Naive thymus-derived CD8-positive, alpha-beta T cell (primary cell): ENCODE measurements at regions not wholly inside any gene's neighbourhood (a gene's known extent, or its start where the extent isn't known, plus 50 kb on each side); places are given as distances from the start of the nearest gene placed in this dataset.
"Not testable (repeated sequence)": the region's sequence is repeated elsewhere in the genome, so short reads cannot be mapped to it uniquely, and the experiment has no call there.

Source experiments
- ATAC-seq, 2 donors: fragments of 150-1000 bp; cut with Tn5 transposase in 1 of 2; sonication (Bioruptor Pico), chemical (Tn5 transposase) in 1 of 2; 1 replicate in 1 of 2; 2 replicates in 1 of 2; pipeline ENCODE4 v1.10.0; 2021; ENCODE audit warnings: mild to moderate bottlenecking in 2 of 2, moderate library complexity in 2 of 2
- POLR2A ChIA-PET: fragments of 350-600 bp; sonication (Branson Sonifier 250); formaldehyde crosslinking; loops from one replicate; lab custom pipeline; 2021; ENCODE audit warnings: antibody characterized with exemption; lab: Charles Lee
- DNase-seq, 10 donors: peaks; one replicate each; pipeline versions ENCODE4 v3.0.0 to v3.0.0-alpha.2; 2020 to 2022
- H3K27ac Mint-ChIP-seq, 10 donors: one replicate each; pipeline ENCODE4 v1.8.0; 2020 to 2022; ENCODE audit warnings: mild to moderate bottlenecking in 10 of 10, mixed read lengths in 10 of 10, moderate library complexity in 4 of 10, inconsistent platforms in 1 of 10
- H3K27me3 Mint-ChIP-seq, 5 donors: one replicate each; pipeline ENCODE4 v1.8.0; 2021 to 2022; ENCODE audit warnings: mixed read lengths in 5 of 5
- H3K36me3 Mint-ChIP-seq, 3 donors: one replicate each; pipeline ENCODE4 v1.8.0; 2020 to 2022; ENCODE audit warnings: mixed read lengths in 3 of 3, mild to moderate bottlenecking in 2 of 3, inconsistent platforms in 1 of 3
- H3K4me1 Mint-ChIP-seq, 4 donors: one replicate each; pipeline ENCODE4 v1.8.0; 2021 to 2022; ENCODE audit warnings: mixed read lengths in 4 of 4
- H3K4me3 Mint-ChIP-seq, 10 donors: one replicate each; pipeline ENCODE4 v1.8.0; 2020 to 2022; ENCODE audit warnings: mild to moderate bottlenecking in 10 of 10, mixed read lengths in 10 of 10, moderate library complexity in 6 of 10, inconsistent platforms in 1 of 10
- H3K9me3 Mint-ChIP-seq, 9 donors: one replicate each; pipeline ENCODE4 v1.8.0; 2020 to 2022; ENCODE audit warnings: mixed read lengths in 9 of 9, mild to moderate bottlenecking in 3 of 9, inconsistent platforms in 1 of 9, moderate library complexity in 1 of 9

DNA sequence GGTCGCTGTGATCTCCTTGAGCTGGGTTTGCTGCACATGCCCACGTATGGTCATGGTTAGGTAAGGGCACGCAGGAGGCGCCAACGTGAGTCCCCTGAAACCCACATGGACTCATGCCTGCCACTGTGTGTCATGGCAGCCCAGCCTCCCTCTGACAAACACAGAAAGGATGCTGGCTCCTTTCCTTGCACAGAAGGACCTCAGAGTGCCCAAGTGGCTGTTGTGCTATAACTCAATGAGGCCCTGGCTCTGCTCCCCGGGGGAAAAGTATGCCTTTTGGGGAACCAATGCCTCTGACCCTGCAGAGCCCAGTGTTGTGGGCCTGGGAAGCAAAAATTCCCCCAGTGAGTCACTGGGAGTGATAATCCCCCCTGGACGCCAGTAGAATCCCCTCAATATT is 233.9 kb downstream of the VAPA start:
- no peaks in the 10 kb centered on the region for H3K36me3 Mint-ChIP-seq
- H3K27me3 Mint-ChIP-seq: peaks cover 0 to 5% (median 0%) of the 10 kb centered on the region in 5 donors
- ATAC-seq (no peak), DNase-seq (no peak)
- POLR2A ChIA-PET: no interaction called here
- no peak overlapping the region for H3K27ac Mint-ChIP-seq
- no peaks in the 10 kb centered on the region for H3K4me1 Mint-ChIP-seq
- no peak overlapping the region for H3K4me3 Mint-ChIP-seq
- H3K9me3 Mint-ChIP-seq: peaks cover 0 to 5% (median 0%) of the 10 kb centered on the region in 9 donors

DNA sequence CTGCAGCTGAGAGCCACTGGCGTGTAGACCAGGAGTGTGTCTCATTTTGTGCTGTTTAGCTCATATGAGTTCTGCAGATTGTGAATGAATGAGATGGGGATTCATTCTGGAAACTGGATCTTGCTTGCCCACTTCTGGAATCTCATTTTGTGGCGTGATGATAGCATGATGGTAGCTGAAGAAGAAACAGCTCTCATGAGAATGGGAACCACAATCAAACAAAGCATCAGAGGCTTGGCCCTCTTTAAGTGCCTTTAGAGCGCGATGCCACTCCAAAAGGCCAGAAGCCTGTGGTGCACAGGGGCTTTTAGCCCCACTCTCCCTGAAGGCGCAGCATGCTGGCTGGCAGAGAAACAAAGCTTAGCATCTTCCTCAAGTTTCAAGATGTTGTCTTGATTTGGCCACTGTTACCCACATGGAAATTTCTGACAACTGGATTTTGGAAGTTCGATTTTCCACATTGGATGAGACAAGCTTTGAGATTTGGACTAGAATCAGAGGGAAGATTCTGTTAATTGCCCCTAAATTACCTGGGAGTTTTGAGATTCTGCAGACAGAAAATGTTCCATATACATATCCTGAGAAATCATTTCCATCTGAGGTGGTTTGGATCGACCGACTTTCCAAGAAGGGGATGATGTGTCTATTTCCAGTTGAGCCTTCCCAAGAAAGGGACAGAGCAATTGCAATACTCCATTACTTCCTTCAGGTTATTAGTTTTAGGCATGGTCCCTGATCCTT is 234.5 kb downstream of the VAPA start:
- Mint-ChIP-seq H3K36me3 (no peaks in the 10 kb centered on the region), H3K4me3 (no peak overlapping the region), H3K27ac (no peak overlapping the region), H3K27me3 (peaks cover 0 to 5% (median 0%) of the 10 kb centered on the region in 5 donors), H3K9me3 (peaks cover 0 to 5% (median 0%) of the 10 kb centered on the region in 9 donors), H3K4me1 (no peaks in the 10 kb centered on the region)
- POLR2A ChIA-PET: no interaction called here
- ATAC-seq (no peak), DNase-seq (no peak)

DNA sequence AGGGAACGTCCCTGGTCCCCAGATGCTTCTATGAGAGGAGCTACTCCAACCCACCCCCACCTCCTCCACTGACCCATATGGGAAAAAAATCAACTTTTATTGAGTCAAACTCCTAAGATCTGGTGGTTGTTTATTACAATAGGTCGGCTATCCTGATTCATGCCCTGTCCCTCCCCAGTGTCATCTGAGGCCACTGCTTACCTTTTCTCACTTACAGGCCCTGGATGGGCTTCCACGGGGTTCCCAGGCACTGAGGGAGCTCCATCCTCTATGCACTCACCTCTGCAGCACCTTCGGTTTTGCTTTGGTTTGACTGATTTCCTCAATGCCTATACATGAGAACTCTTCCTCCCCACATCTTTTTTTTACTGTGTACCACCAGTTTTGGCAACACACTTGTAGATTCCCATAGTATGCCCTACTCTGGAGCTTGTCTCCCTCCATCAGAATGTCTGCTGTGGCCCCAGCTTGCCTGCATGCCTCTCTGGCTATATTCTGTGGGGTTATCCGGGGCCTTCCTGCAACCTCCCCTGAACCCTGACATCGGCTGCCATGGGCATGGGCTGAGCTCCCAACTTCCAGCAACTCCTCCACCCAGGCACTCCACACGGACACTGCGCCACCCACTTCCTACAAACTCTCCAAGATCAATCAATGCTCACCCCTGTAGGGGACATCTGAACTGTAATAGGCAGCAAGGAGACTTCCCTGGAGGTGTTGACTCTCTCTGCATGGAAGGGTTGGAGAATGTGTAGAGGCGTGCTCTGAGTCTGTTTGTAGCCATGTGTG is 236.1 kb downstream of the VAPA start:
- DNase-seq (no peak), ATAC-seq (no peak)
- Mint-ChIP-seq H3K4me1 (no peaks in the 10 kb centered on the region), H3K27me3 (peaks cover 0 to 7% (median 2%) of the 10 kb centered on the region in 5 donors), H3K27ac (no peak overlapping the region), H3K9me3 (peaks cover 0 to 5% (median 0%) of the 10 kb centered on the region in 9 donors), H3K4me3 (no peak overlapping the region), H3K36me3 (no peaks in the 10 kb centered on the region)
- POLR2A ChIA-PET: no interaction called here

- H3K27ac Mint-ChIP-seq, DNase-seq, H3K36me3 Mint-ChIP-seq, H3K27me3 Mint-ChIP-seq, H3K4me3 Mint-ChIP-seq, H3K4me1 Mint-ChIP-seq, H3K9me3 Mint-ChIP-seq, POLR2A ChIA-PET, ATAC-seq: not testable (repeated sequence)
Observed at GRCh38 chr18:10150576-10150975, 236.8 kb downstream of the VAPA start.

DNA sequence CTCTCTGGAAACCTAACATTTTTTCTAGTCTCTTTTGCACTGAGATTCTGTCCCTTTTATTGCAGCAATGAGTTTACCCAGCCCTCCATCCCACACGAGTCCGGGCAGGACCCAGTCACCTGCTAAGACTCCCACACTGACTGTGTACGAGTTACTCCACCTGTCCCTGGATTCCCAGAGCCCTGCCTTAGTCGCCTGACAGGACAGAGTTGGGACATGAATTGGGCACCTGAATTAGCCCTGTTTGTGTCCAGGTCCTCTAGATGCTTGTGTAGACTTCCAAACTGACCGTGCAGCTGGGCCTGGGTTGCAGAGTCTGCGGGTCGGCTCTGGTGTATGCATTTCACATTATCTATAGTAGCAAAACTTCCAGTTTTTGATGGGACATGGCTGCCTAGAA is 238.7 kb downstream of the VAPA start:
- H3K4me1 Mint-ChIP-seq: no peaks in the 10 kb centered on the region
- H3K9me3 Mint-ChIP-seq: peaks cover 0 to 14% (median 2%) of the 10 kb centered on the region in 9 donors
- peaks cover 0 to 9% (median 0%) of the 10 kb centered on the region in 3 donors for H3K36me3 Mint-ChIP-seq
- H3K27ac Mint-ChIP-seq: no peak overlapping the region
- ATAC-seq (no peak), DNase-seq (no peak)
- peaks cover 0 to 7% (median 2%) of the 10 kb centered on the region in 5 donors for H3K27me3 Mint-ChIP-seq
- H3K4me3 Mint-ChIP-seq: no peak overlapping the region
- POLR2A ChIA-PET: no interaction called here

DNA sequence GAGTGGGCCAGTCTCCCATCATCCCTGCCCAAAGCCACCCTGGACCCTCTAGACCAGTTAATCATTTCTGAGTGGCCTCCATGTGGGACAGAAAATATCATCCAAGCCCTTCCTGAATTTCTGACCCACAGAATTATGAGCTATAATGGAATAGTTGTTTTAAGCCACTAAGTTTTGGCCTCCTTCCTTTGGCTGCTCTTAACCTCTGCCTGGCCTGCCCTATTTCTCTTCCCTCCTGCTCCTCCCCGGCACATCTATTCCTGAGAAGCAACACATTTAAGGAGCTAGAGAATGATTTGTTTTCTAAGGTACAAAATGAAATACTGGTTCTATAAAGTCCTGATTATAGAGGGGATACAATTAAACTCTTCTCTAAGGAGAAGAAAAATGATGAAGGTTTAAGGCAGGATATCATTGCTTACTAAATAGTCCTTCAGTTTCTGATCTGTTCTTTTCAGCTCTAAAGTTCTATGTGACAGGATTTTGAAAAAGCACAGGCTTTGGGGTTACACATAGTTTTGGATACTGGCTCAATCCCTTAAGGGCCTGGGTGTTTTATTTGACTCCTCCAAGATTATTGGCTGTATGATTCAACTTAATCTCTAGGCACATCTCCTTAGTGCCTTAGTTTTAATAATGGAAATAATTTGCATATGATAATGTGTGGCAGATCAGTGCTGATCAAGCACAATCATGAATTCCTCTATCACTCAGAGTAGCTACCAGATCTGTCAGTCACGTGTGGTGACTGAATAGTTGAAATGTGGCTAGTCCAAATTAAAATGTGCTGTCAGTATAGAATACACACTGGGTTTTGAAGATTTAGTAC is 240.3 kb downstream of the VAPA start:
- Mint-ChIP-seq H3K4me1 (peaks cover 0 to 2% (median under 1%) of the 10 kb centered on the region in 4 donors), H3K27me3 (peaks cover 0 to 7% (median 2%) of the 10 kb centered on the region in 5 donors), H3K27ac (no peak overlapping the region), H3K4me3 (no peak overlapping the region), H3K9me3 (peaks cover 0 to 16% (median 2%) of the 10 kb centered on the region in 9 donors), H3K36me3 (peaks cover 0 to 9% (median 0%) of the 10 kb centered on the region in 3 donors)
- DNase-seq (no peak), ATAC-seq (no peak)
- POLR2A ChIA-PET: no interaction called here

GRCh38 chr18:10157706-10158105 is 243.9 kb downstream of the VAPA start:
- Mint-ChIP-seq H3K27ac (no peak overlapping the region), H3K27me3 (peaks cover 0 to 7% (median 0%) of the 10 kb centered on the region in 5 donors), H3K4me3 (no peak overlapping the region), H3K9me3 (peaks cover 0 to 10% (median 0%) of the 10 kb centered on the region in 9 donors), H3K36me3 (peaks cover 0 to 9% (median 0%) of the 10 kb centered on the region in 3 donors), H3K4me1 (peaks cover 0 to 3% (median 1%) of the 10 kb centered on the region in 4 donors)
- DNase-seq (no peak), ATAC-seq (no peak)
- POLR2A ChIA-PET: no interaction called here

- peaks cover 0 to 3% (median 1%) of the 10 kb centered on the region in 4 donors for H3K4me1 Mint-ChIP-seq
- H3K27ac Mint-ChIP-seq: no peak overlapping the region
- H3K9me3 Mint-ChIP-seq: peaks cover 0 to 10% (median 0%) of the 10 kb centered on the region in 9 donors
- DNase-seq (no peak), ATAC-seq (no peak)
- no peaks in the 10 kb centered on the region for H3K27me3 Mint-ChIP-seq
- POLR2A ChIA-PET: no interaction called here
- no peak overlapping the region for H3K4me3 Mint-ChIP-seq
- H3K36me3 Mint-ChIP-seq: peaks cover 0 to 9% (median 0%) of the 10 kb centered on the region in 3 donors
Observed at GRCh38 chr18:10160251-10160650, 246.4 kb downstream of the VAPA start.

DNA sequence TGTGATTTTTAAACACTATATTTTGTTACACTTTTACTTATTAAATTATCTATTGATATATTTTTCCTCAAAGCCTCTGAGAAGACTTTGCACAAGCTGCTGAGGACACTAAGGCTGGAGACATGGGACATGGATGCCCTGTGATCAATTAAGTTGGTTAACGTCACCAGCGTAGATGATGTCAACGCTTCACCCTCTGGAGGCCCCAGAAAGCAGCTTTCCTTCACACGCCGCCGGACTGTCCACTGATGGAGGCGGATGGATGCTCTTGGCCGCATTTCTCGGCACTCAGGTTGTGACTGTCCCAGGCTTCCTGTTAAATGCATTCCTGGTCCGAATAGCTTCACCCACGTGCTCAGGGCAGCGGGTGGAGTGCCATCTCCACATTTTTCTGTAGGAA is 247.5 kb downstream of the VAPA start:
- H3K4me1 Mint-ChIP-seq: peaks cover 0 to 5% (median 1%) of the 10 kb centered on the region in 4 donors
- DNase-seq (no peak), ATAC-seq (no peak)
- POLR2A ChIA-PET: no interaction called here
- H3K9me3 Mint-ChIP-seq: peaks cover 0 to 4% (median 0%) of the 10 kb centered on the region in 9 donors
- no peak overlapping the region for H3K27ac Mint-ChIP-seq
- H3K36me3 Mint-ChIP-seq: no peaks in the 10 kb centered on the region
- no peak overlapping the region for H3K4me3 Mint-ChIP-seq
- no peaks in the 10 kb centered on the region for H3K27me3 Mint-ChIP-seq

GRCh38 chr18:10162340-10162739 is 248.5 kb downstream of the VAPA start:
- DNase-seq (no peak), ATAC-seq (no peak)
- peaks cover 0 to 3% (median 0%) of the 10 kb centered on the region in 9 donors for H3K9me3 Mint-ChIP-seq
- H3K4me1 Mint-ChIP-seq: peaks cover 0 to 5% (median 1%) of the 10 kb centered on the region in 4 donors
- no peak overlapping the region for H3K4me3 Mint-ChIP-seq
- H3K27me3 Mint-ChIP-seq: no peaks in the 10 kb centered on the region
- POLR2A ChIA-PET: no interaction called here
- no peaks in the 10 kb centered on the region for H3K36me3 Mint-ChIP-seq
- H3K27ac Mint-ChIP-seq: no peak overlapping the region

DNA sequence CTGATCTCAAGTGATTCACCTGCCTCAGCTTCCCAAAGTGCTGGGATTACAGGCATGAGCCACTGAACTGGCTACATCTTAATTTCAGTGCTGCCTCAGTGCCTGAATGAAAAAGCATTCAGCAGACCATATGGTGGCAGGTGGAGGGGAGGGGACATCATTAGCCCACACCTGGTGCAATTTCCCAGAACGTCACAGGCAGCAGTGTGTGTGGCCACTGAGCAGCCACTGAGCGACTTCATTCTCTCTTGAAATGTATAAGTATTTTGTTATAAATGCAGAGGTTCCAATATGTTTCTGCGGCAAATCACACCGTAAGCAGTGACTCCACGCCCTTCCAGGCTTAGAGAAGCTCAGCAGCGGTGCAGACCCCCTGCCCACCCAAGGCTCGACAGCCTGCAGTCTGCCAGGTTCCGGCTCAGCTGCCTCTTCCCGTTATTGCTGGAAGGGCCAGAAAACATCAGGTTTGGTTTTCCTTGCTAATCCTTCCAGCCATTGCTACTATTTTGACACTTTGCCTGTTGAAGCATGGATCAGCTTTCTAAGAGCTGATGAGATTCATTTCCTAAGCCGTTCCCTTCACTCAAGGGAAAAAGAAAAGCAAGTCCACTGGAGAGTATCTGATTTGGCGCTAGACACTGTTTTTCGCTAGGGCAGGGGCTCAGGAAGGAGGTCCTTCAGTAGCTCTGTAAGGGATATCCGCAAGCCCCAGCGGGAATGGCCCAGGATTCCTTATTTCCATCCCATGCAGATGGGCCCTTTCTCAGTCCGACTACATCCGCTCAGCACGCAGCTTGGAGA is 250.7 kb downstream of the VAPA start:
- POLR2A ChIA-PET: no interaction called here
- DNase-seq (no peak), ATAC-seq (no peak)
- Mint-ChIP-seq H3K4me3 (no peak overlapping the region), H3K4me1 (peaks cover 0 to 2% (median 0%) of the 10 kb centered on the region in 4 donors), H3K27me3 (no peaks in the 10 kb centered on the region), H3K36me3 (no peaks in the 10 kb centered on the region), H3K9me3 (no peaks in the 10 kb centered on the region), H3K27ac (no peak overlapping the region)
